GM18909 (cell line): ENCODE measurements at regions not wholly inside any gene's neighbourhood (a gene's known extent, or its start where the extent isn't known, plus 50 kb on each side); places are given as distances from the start of the nearest gene placed in this dataset.

Source experiments
- ATAC-seq: cut with Tn5 transposase; IDR thresholded peaks from one replicate; pipeline ENCODE4 v1.9.1; 2021; ENCODE audit warnings: mild to moderate bottlenecking; ENCODE audit not compliant: unreplicated experiment, poor library complexity

DNA sequence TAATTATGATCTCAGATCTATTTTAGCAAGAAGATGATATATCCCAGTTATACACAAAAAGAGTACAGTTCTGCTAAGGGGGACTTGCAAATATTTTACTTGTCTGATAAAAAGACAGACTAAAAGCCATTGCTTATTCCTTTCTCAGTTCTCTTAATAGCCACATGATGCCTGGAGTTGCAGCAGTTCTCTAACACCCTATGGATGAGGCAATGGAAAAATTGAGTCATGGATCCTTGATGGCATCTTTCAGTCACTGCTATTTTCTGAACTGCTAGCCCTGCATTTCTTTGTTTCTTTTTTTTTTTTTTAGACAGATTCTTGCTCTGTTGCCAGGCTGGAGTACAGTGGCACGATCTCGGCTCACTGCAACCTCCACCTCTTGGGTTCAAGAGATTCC, 1956.7 kb downstream of the C4orf33 start:
- ATAC-seq: no peak

DNA sequence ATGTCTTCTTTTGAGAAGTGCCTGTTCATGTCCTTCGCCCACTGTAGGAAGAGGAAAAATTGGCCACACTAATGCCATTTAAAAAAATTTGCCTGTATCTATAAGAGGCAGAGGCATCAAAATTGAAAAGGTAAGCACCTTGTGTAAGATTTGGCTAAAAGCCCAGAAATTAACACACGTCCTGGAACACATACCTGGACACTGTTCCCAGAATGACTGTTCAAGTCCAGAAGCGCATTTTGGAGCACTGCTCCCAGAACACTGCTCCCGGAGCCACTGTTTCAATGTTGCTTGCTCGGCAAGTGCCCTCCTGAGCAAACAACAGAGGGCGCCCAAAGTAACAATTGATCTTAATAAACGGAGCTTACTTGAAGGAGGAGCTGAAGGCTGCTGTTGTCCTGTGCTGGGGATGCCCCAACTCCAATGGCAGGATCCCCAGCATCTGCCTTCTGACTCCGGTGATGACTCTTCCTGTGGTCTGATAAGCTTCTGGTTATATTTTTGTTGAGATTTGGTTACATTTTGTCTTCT, 1958.6 kb downstream of the C4orf33 start:
- no peak for ATAC-seq

DNA sequence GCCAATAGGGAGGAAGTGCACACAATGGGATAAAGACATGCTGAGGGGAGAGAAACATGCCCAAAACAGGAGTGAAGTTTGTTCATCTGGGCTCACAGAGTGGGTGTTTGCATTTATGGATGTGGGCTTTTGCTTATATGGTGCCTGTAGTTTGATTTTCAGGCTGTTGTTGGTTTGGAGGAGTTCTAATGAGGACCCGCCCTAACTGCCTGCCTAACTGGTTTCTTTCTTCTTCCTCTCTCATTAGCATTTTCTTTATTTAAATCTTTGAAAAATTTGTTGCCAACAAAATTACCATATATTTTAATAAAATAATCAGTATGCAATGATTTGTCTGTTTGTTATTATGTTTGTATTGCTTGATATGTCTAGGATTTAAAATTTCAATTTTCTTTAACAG, 1965.8 kb downstream of the C4orf33 start:
- ATAC-seq: no peak

DNA sequence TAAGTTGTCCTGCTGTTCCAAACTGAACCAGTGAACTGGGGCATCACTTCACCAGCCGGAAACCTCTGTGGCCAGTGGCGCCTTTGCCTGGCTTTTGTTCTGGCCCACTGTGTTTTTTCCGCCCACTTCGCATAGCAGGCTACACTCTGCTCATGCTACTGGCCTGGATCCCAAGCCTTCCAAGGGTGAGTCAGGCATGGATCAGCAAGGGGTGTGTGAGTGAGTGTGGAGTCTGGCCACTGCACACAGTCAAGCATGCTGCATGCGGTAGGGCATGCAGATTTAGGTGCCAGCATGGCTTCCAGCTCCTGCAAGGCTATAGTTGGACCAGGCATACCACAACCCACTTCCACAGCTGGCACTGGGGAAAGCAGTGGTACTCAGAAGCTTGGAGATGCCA, 1967.9 kb downstream of the C4orf33 start:
- no peak for ATAC-seq

DNA sequence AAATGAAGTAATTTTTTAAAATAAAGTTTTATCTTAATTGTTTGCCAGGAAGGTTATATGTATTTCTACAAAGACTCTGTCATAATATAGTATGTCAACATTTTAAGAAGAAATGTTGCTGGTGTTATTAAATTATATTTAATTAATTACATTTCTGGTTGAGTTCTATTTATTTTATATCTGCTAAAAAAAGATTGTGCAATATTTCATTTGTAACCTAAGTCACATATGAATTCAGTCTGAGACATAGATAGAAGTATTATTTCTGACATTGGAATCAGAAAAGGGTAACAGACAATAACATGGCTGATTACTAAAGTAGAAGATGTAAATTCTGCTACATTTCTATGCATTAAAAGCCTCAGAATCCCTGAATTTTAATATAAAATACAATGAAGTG, 1985.1 kb downstream of the C4orf33 start:
- ATAC-seq: no peak

DNA sequence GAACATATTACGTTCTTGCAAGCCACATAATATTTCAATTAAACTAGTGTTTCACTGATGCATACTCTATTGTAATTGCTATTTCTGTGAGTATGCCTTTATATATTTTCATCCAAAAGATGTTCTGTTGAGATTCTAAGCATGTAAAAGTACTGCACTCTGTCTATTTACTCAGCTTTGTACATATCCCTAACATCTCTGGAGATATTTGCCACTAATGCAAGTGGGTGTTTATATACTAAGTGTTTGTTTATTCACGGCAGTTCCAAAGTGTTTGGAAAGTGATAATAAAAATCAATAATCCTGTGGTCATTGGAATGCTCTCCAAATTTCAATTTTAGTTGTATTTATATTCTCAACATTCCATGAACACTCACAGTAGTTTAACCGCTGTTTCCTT, 1989.0 kb downstream of the C4orf33 start:
- no peak for ATAC-seq

DNA sequence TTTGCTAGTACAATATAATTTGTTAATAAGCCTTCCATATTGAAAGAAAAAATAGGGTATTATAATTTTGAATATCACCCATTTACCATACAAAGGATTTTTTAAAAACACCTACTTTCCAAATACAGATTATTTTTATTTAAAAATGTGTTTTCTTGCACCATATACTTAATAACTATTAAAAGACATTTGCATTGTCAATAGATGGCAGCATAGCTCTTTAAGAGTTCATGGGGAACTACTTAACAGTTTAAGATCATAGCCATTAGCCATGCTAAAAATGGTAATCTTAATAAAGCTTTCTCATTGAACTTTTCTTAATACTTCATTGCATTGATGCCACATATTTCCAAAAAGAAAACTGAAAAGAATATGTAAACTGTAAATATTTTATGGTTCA, 1995.9 kb downstream of the C4orf33 start:
- ATAC-seq: no peak

DNA sequence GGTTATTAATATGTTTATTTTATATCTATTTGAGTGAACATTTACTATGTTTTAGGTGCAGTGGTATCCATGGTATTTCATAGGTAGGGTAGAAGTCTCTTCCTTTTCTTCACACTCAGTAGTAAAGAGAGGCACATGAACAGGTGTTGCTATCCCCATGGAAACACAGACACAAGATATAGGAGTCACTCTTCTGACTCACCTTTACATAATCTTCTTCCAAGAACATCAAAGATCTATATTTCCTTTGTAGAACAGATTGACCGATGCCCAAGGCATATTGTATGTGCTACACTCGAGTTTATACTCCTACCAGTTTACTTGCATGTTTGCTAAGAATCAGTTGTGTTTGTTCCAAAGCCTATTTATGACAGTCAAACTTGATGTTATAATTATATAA, 1997.4 kb downstream of the C4orf33 start:
- no peak for ATAC-seq

DNA sequence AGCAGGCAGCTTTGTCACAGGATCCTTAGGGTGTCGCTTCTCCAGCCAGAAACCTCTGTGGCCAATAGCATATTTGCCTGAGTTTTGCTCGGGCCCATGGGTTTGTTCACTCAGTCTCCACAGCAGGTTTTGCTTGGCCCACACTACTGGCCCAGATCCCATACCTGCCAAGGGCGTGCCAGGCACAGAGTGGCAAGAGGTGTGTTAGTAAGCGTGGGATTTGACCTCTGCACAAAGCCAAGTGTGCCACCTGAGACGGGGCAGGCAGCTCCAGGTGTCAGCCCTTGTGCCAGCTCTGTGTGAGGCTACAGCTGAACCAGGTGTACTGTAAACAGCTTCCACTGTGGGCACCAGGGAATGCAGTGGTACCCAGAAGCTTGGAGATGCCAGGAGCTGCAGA, 2003.0 kb downstream of the C4orf33 start:
- ATAC-seq: no peak

DNA sequence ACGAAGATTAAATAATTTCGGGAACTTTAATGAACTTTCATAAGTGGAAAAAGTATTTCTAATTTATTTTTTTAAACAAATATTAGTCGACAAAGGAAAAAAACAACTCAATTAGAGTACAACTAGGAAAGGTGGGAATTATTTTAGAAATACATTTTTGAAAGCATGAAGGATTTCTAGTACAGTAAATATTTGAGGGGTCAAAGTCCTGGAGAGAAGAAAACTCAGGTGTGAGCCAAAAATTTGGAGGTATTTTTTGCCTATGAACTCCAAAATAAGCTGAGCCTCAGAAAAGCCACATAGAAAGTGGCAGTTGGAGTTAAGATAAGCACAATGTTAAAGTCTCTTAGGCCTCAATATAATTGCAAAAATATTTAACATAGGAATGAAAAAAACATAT, 2017.3 kb downstream of the C4orf33 start:
- no peak for ATAC-seq

DNA sequence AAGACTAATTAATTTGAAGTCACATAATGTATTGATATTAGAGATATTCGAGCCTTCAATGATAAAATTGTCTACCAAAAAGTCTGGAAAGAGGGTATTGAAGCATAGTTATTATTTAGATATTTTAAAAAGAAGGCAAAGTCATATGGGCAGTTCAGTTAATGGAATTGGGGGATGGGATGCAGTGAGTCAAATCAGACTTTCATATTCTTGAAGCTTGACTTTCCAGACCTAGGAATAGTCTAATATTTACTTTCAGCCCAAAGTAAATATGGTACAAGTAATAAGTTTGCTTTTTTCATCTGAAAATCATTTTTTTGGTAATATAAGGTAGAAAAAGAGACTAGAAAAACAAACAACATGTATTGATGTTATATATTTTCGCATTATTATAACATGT, 2017.8 kb downstream of the C4orf33 start:
- no peak for ATAC-seq

DNA sequence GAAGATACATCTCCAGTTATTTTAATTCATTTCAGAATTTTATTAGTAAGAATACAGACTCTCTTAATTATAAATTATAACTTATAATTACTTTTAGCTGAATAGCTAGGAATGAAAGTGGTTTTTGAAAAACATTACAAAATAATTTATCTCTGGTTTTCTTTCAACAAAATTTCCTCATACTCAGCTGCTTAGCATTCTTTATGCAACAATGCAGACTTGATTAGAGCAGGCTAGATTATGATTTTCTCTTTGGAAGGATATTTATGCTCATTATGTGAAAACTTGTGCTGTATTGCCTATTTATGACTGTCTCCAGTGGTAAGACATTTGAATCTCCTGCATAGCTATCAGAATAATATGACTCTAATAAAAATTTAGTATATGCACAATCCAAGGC, 2023.7 kb downstream of the C4orf33 start:
- no peak for ATAC-seq

DNA sequence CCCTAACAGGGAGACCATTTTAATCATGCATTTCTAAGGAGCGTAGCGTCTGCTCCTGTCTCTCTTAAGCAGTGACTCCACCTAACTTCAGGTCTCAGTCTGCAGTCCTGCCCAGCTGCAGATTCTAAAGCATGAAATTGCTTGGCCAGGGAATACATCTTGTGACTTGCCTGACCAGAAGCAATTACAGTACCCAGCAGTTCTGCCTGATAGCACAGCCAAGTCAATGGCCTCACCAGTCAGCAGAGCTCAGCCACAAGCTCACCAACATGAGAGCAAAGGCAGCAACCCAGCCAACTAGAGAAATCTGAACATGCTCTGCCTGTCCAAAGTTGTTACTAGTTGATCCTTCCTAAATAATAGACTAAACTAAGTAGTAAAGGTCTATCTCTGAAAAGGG, 2011.9 kb upstream of the PCDH10 start:
- no peak for ATAC-seq

DNA sequence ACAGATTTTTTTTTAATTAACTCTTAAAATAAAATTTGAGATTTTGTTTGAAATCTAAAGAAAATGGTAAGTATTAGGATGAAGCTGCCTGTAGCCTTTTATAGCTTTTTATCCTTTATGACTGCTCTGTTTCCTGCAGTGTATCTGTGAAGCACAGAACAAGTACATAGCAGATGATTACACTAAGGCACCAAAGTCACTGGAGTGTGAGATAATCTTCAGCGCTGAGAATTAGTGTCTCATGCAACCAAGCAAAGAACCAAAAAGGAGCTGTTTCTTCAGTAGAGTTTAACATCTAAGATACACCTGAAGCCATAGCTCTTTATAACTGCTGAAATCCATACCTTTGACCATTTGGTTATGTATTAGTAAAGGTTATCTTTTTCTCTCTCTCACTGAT, 1989.8 kb upstream of the PCDH10 start:
- ATAC-seq: no peak

DNA sequence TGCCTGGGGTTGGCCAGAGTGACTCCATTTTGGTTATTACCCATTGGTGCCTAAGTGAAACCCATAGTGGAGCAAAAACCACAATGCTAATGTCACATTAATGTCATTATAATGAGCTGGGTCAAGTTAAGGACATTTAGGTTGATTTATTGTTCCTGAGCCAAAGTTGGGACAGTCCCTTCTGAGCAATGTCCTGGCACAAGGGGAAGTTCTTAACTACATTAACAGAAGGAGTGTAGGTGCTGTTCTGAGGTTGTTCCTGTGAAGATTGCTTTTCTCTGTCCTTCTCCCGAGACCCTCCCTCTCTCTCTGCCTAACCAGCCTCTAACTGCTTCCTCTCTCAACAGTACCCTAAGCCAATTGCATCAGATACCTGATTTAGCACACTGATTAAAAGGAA, 1956.8 kb upstream of the PCDH10 start:
- ATAC-seq: no peak

DNA sequence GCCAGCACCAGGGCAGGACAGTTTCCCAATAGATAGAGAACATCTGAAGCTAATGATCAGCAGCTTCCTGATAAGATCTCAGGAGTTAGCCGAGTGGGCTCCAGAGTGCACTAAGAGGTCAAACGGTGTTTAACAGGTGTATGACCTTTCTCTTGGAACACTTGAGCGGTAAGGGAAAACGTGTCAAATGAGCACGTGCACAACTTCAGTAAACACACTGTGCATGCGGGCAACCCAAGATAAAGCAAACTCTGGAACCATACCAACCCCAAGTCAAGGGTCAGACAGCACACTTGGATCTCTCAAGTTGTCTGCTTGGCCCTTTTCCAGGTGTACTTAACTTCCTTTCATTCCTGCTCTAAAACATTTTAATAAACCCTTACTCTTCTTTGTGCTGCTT, 1941.5 kb upstream of the PCDH10 start:
- no peak for ATAC-seq

DNA sequence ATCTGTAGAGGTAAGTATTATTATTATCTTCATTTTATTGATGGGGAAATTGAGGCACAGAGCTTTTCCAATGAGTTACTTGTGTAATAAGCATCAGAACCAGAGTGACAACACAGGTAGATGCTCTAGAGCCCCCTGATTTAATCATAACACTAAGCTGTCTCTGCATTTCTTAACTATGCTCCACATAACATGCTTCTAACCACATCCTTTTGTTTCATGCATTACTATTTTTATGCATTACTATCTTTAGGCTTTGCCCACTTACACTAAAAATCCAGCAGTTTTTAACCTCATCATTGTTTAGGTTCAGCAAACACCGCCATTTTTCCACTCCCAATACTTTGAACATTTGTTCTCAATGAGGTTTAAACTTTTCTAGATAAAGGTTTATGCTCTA, 1900.8 kb upstream of the PCDH10 start:
- ATAC-seq: no peak

DNA sequence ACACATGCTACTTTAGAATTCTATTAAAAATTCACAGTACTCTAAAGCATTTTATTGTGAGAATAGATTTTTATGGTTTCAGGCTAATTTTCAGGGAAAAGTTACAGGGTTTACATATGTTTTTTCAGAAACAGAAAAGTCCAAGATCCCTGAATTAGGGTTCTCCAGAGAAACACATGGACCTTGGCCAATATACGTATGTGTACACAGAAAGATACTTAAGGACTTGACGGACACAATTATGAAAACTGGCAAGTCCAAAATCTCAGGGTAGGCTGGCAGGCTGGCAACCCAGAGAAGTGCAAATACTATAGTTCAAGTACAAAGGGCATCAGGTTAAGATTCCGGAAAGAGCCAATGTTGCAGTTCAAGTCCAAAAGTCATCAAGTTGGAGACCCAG, 1897.8 kb upstream of the PCDH10 start:
- ATAC-seq: no peak

DNA sequence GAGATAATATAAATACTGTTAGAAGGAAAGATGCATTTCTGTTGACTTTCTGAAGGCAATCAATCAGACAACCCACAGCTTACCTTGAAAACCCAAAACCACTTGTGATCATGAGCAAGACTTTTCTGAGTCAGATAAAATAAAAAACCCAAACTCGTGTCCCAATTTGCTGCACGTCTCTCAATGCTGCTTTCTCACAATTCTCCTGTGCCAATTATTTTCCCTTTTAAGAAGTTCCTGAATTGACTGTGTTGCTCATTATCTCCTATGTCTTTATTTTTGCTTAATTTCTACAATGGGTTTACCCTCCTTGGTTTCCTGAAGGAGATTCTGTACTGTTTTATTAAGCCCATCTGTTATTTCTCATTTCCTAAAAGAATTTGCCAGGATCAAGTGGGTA, 1891.9 kb upstream of the PCDH10 start:
- ATAC-seq: no peak

DNA sequence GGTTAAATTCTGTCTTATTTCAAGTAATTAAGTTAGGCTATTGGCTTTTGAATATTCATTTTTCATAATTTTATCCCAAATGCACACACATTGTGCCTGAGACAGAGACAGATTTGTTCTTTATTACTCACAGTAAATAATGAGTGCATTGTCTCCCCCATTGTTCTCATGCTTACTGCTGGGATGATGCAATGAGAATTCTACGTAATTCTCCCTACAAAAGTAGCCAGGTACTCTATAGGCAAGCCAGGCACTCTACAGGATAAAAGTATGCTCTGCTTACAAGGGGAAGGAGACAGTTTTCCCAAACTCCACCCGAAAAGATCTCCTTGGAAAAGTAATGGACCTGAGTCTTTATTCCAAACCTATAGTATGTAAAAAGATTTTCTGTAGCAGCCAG, 1890.7 kb upstream of the PCDH10 start:
- ATAC-seq: no peak

DNA sequence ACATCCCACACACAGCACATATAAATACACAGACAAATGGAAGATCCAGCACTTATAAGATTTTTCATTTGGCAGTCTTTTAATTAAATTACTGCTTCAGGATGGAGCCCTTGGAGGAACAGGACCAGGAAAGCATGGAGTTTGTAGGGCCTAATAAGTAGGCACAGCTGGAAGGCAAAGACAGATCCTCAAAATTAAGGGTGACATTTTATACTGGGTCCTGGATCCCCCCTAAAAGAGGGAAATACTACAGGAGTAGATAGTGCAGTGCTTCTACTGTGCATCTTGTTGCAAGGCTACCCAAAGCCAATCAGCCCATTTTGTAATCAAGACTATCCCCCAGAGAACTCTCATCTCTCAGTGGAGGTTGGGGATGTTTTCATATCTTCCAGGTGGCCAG, 1860.7 kb upstream of the PCDH10 start:
- no peak for ATAC-seq

DNA sequence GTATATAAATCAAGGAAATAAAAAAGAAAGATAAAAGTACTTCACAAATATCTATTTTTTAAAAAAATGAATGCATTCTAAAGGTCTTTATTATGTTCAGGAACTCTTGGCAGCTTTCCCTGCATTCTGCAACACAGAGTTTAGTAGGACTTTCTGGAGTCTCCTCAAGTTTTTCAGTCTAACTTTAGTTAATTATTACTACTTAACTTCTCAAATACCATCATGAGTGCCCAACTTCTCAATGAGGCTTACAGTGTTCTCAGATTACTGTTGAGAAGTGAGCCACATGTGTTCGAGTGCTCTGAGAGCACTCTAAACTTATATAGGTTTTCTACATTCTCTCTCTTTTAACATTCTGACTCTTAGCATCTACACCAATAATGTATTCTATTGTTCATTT, 1852.9 kb upstream of the PCDH10 start:
- ATAC-seq: no peak

DNA sequence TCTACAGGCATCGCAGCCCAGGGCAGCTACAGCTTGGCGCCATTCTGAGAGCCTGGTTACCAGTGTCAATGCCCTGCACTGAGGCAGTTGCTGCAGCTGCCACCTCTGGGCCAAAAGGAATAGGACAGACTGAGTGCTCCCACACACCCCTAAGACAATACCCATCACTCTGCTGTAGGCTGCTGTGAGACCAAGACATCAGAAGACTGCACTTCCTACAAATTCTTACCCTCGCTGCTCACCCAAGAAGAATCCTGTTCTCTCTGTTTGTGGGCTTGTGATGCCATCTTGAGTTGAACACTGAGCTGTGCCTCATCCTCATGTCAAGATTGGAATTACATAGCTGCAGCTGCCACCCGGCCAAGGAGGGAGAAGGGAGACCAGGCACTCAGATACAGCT, 1847.0 kb upstream of the PCDH10 start:
- no peak for ATAC-seq
